ENCODE measurements at regions not wholly inside any gene's neighbourhood (a gene's known extent, or its start where the extent isn't known, plus 50 kb on each side); places are given as distances from the start of the nearest gene placed in this dataset.

DNA sequence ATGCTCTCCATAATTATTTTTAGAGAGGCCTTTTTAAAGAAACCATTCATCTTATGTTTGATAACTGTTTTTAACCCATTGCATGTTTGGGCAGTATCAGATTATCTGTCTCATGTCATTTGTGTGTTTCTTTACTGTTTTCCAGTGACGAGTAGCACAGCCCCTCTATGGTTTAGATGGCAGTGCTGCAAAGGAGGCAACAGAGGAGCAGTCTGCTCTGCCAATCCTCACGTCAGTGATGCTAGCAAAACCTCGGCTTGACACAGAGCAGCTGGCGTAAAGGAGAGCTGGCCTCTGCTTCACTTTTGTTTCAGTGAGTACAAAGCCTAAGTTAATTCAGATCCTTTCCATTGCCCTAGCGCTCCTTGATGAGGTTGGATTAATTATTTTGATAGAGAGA is 80.4 kb upstream of the GARIN1A start:
- TF ChIP-seq, protein P1, sequence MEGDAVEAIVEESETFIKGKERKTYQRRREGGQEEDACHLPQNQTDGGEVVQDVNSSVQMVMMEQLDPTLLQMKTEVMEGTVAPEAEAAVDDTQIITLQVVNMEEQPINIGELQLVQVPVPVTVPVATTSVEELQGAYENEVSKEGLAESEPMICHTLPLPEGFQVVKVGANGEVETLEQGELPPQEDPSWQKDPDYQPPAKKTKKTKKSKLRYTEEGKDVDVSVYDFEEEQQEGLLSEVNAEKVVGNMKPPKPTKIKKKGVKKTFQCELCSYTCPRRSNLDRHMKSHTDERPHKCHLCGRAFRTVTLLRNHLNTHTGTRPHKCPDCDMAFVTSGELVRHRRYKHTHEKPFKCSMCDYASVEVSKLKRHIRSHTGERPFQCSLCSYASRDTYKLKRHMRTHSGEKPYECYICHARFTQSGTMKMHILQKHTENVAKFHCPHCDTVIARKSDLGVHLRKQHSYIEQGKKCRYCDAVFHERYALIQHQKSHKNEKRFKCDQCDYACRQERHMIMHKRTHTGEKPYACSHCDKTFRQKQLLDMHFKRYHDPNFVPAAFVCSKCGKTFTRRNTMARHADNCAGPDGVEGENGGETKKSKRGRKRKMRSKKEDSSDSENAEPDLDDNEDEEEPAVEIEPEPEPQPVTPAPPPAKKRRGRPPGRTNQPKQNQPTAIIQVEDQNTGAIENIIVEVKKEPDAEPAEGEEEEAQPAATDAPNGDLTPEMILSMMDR (IDR thresholded peaks at IDR 0.05 in 4 of 5, conservative IDR thresholded peaks at IDR 0.05 in 1 of 5), result no peak
- no peak for TF ChIP-seq POLR2A (IDR thresholded peaks at IDR 0.05)

Data from gastrocnemius medialis (tissue), 4 donors.